H1 (cell line): ENCODE measurements at regions not wholly inside any gene's neighbourhood (a gene's known extent, or its start where the extent isn't known, plus 50 kb on each side); places are given as distances from the start of the nearest gene placed in this dataset.

Experiments
- CTCF ChIA-PET: fragments of 300-600 bp; sonication (Branson Sonifier 250); formaldehyde crosslinking; loops from one replicate; lab custom pipeline; 2021; ENCODE audit not compliant: partially characterized antibody; lab: Charles Lee
- POLR2A ChIA-PET: fragments of 300-600 bp; sonication (Branson Sonifier 250); formaldehyde crosslinking; loops from one replicate; lab custom pipeline; 2021; ENCODE audit warnings: inconsistent platforms; ENCODE audit not compliant: partially characterized antibody; lab: Charles Lee
- DNase-seq, 2 experiments: peaks; one replicate each; pipeline versions ENCODE4 v3.0.0 to v3.0.0-alpha.2; 2010 to 2022; ENCODE audit warnings: low spot score in 2 of 2, low read depth in 1 of 2, mixed read lengths in 1 of 2
- FAIRE-seq: peaks from 2 replicates; lab custom pipeline; 2011; peaks lifted over from hg19 to GRCh38; lab: Jason Lieb, UNC
- H2AFZ ChIP-seq: 2 replicates; pipeline ENCODE4 v1.8.1; 2012; ENCODE audit warnings: low read length, inconsistent platforms
- H2AK5ac ChIP-seq: 2 replicates; pipeline ENCODE4 v1.6.1; 2013; ENCODE audit warnings: low read depth, low read length
- H2BK120ac ChIP-seq: replicated peaks from 2 replicates; pipeline ENCODE3; 2013; ENCODE audit warnings: low read depth, low read length, inconsistent platforms
- H2BK12ac ChIP-seq: 2 replicates; pipeline ENCODE4 v1.6.1; 2013; ENCODE audit warnings: low read depth, low read length
- H2BK15ac ChIP-seq: 2 replicates; pipeline ENCODE4 v1.6.1; 2013; ENCODE audit warnings: low read length
- H2BK20ac ChIP-seq: 2 replicates; pipeline ENCODE4 v1.6.1; 2013; ENCODE audit warnings: low read length
- H2BK5ac ChIP-seq: 2 replicates; pipeline ENCODE4 v1.6.1; 2013; ENCODE audit warnings: low read depth, low read length
- H3K14ac ChIP-seq: 2 replicates; pipeline ENCODE4 v1.6.1; 2013; ENCODE audit warnings: inconsistent platforms; ENCODE audit not compliant: insufficient read length
- H3K18ac ChIP-seq: 2 replicates; pipeline ENCODE4 v1.6.1; 2013; ENCODE audit warnings: low read length; ENCODE audit errors: extremely low read depth
- H3K23ac ChIP-seq: 2 replicates; pipeline ENCODE4 v1.6.1; 2013; ENCODE audit warnings: inconsistent platforms; ENCODE audit not compliant: insufficient read length
- H3K23me2 ChIP-seq: 2 replicates; pipeline ENCODE4 v1.6.1; 2013; ENCODE audit warnings: low read depth, low read length
- H3K27ac ChIP-seq: 2 replicates; pipeline ENCODE4 v1.6.1; 2011; ENCODE audit warnings: low read depth, low read length, inconsistent platforms
- H3K27me3 ChIP-seq, 4 experiments: replicated peaks in 1 of 4; 1 replicate in 1 of 4; 2 replicates in 3 of 4; pipeline versions ENCODE4 v1.6.1 to v1.8.1; 2011 to 2013; ENCODE audit warnings: low read length in 3 of 4, mild to moderate bottlenecking in 3 of 4, inconsistent platforms in 2 of 4, mixed read lengths in 2 of 4, moderate library complexity in 1 of 4; ENCODE audit not compliant: control insufficient read depth in 3 of 4, insufficient read depth in 3 of 4; ENCODE audit errors: extremely low read depth in 1 of 4
- H3K36me3 ChIP-seq, 4 experiments: 2 replicates each; pipeline versions ENCODE4 v1.6.1 to v1.8.1; 2011 to 2013; ENCODE audit warnings: mild to moderate bottlenecking in 4 of 4, low read length in 3 of 4, moderate library complexity in 2 of 4, control low read depth in 1 of 4, inconsistent platforms in 1 of 4; ENCODE audit not compliant: insufficient read depth in 4 of 4, control insufficient read depth in 2 of 4
- H3K4ac ChIP-seq: replicated peaks from 2 replicates; pipeline ENCODE3; 2013; ENCODE audit warnings: low read length, low read depth, mixed read lengths, inconsistent platforms; ENCODE audit not compliant: insufficient read length
- H3K4me1 ChIP-seq, 4 experiments: replicated peaks in 1 of 4; 1 replicate in 1 of 4; 2 replicates in 3 of 4; pipeline versions ENCODE4 v1.6.1 to v1.8.1; 2011 to 2013; ENCODE audit warnings: low read length in 3 of 4, inconsistent platforms in 2 of 4, mixed read lengths in 1 of 4; ENCODE audit not compliant: insufficient read depth in 4 of 4, control insufficient read depth in 3 of 4
- H3K4me2 ChIP-seq, 2 experiments: 2 replicates each; pipeline versions ENCODE4 v1.6.1 to v1.8.1; 2011 to 2013; ENCODE audit warnings: low read depth in 2 of 2, low read length in 2 of 2, control low read depth in 1 of 2, inconsistent platforms in 1 of 2, mild to moderate bottlenecking in 1 of 2; ENCODE audit not compliant: insufficient read depth in 1 of 2
- H3K4me3 ChIP-seq, 4 experiments: fragments of 200-600, 300-600 bp in 1 of 4; sonication (generic), shearing (Covaris generic), sonication (Bioruptor Twin) in 1 of 4; 2 replicates each; pipeline versions ENCODE4 v1.5.1 to v1.8.1; 2011 to 2016; ENCODE audit warnings: low read length in 4 of 4, low read depth in 3 of 4, control low read depth in 2 of 4, inconsistent platforms in 2 of 4, mild to moderate bottlenecking in 2 of 4, mixed read lengths in 1 of 4, moderate library complexity in 1 of 4; ENCODE audit not compliant: insufficient read depth in 2 of 4; ENCODE audit errors: extremely low read depth in 1 of 4
- H3K56ac ChIP-seq: replicated peaks from 2 replicates; pipeline ENCODE3; 2013; ENCODE audit warnings: low read depth, mild to moderate bottlenecking, mixed read lengths, low read length, inconsistent platforms; ENCODE audit not compliant: insufficient read length
- H3K79me1 ChIP-seq: 2 replicates; pipeline ENCODE4 v1.6.1; 2013; ENCODE audit warnings: low read depth, low read length, control low read depth
- H3K79me2 ChIP-seq, 2 experiments: 2 replicates each; pipeline versions ENCODE4 v1.6.1 to v1.8.1; 2012 to 2013; ENCODE audit warnings: low read length in 2 of 2, mild to moderate bottlenecking in 2 of 2, inconsistent platforms in 1 of 2; ENCODE audit not compliant: insufficient read depth in 2 of 2, control insufficient read depth in 1 of 2
- H3K9ac ChIP-seq, 4 experiments: replicated peaks in 1 of 4; 1 replicate in 1 of 4; 2 replicates in 3 of 4; pipeline versions ENCODE4 v1.6.1 to v1.8.1; 2011 to 2013; ENCODE audit warnings: low read depth in 3 of 4, low read length in 3 of 4, control low read depth in 2 of 4, mild to moderate bottlenecking in 2 of 4, moderate library complexity in 2 of 4, inconsistent platforms in 1 of 4; ENCODE audit errors: extremely low read depth in 1 of 4
- H3K9me3 ChIP-seq, 2 experiments: 2 replicates each; pipeline versions ENCODE4 v1.6.1 to v1.8.1; 2012 to 2013; ENCODE audit warnings: mild to moderate bottlenecking in 2 of 2, moderate library complexity in 2 of 2, control low read depth in 1 of 2, inconsistent platforms in 1 of 2, low read depth in 1 of 2, low read length in 1 of 2, mixed read lengths in 1 of 2; ENCODE audit not compliant: insufficient read depth in 2 of 2
- H4K20me1 ChIP-seq, 2 experiments: replicated peaks in 1 of 2; 2 replicates each; pipeline versions ENCODE3 to v1.8.1; 2011 to 2013; ENCODE audit warnings: inconsistent platforms in 2 of 2, low read length in 2 of 2, mild to moderate bottlenecking in 1 of 2; ENCODE audit not compliant: insufficient read depth in 2 of 2, control insufficient read depth in 1 of 2
- H4K5ac ChIP-seq: 2 replicates; pipeline ENCODE4 v1.6.1; 2013; ENCODE audit warnings: low read length, low read depth, mixed read lengths, inconsistent platforms; ENCODE audit not compliant: insufficient read length
- H4K8ac ChIP-seq: 2 replicates; pipeline ENCODE4 v1.8.0; 2013; ENCODE audit warnings: mild to moderate bottlenecking, moderate library complexity, low read length, inconsistent platforms; ENCODE audit not compliant: insufficient read depth; ENCODE audit errors: extremely low read depth
- H4K91ac ChIP-seq: replicated peaks from 2 replicates; pipeline ENCODE3; 2013; ENCODE audit warnings: low read length, mixed read lengths, inconsistent platforms; ENCODE audit not compliant: insufficient read length
- ATF3 ChIP-seq: IDR thresholded peaks from 2 replicates; pipeline ENCODE4 v1.6.1; 2011; ENCODE audit warnings: low read depth, mild to moderate bottlenecking, low read length; ENCODE audit not compliant: insufficient read depth
- CTBP2 ChIP-seq: IDR thresholded peaks from 2 replicates; pipeline ENCODE4 v1.7.0; 2011; ENCODE audit warnings: borderline replicate concordance, mild to moderate bottlenecking, moderate library complexity, mixed read lengths, low read length; ENCODE audit not compliant: insufficient read depth, insufficient read length
- EGR1 ChIP-seq: IDR thresholded peaks from 2 replicates; pipeline ENCODE4 v1.6.1; 2011; ENCODE audit warnings: low read depth, low read length, borderline replicate concordance
- KDM5A ChIP-seq: fragments of 200-600 bp; IDR thresholded peaks from 2 replicates; pipeline ENCODE4 v1.7.1; 2012; ENCODE audit warnings: mild to moderate bottlenecking, low read length, inconsistent platforms, mixed read lengths
- PHF8 ChIP-seq: fragments of 200-600 bp; sonication (generic); conservative IDR thresholded peaks from 2 replicates; pipeline ENCODE4 v1.7.1; 2012; ENCODE audit warnings: low read depth, mild to moderate bottlenecking, inconsistent platforms, low read length, moderate library complexity
- TCF12 ChIP-seq: IDR thresholded peaks from 2 replicates; pipeline ENCODE4 v1.6.1; 2011; ENCODE audit warnings: low read depth, mild to moderate bottlenecking, low read length
- USF2 ChIP-seq: IDR thresholded peaks from 2 replicates; pipeline ENCODE4 v1.6.1; 2011; ENCODE audit warnings: low read length, improper control_type of control experiment
- ZNF274 ChIP-seq: IDR thresholded peaks from 2 replicates; pipeline ENCODE4 v1.7.0; 2012; ENCODE audit warnings: low read length, borderline replicate concordance; ENCODE audit errors: extremely low read depth
- WGBS, 2 experiments: shearing (Covaris generic) in 1 of 2; methylation state at CpG; one replicate each; pipeline versions ENCODE4 v1.1.6 to v1.1.7; 2013 to 2015; ENCODE audit warnings: low lambda C conversion rate in 2 of 2, mixed read lengths in 2 of 2, inconsistent platforms in 1 of 2, low coverage in 1 of 2, missing lambda C conversion rate in 1 of 2; ENCODE audit not compliant: insufficient replicate concordance in 2 of 2, insufficient coverage in 1 of 2, insufficient read length in 1 of 2; ENCODE audit errors: extremely low coverage in 1 of 2, missing lambda C conversion rate in 1 of 2; 5-methylcytosine and 5-hydroxymethylcytosine counted together

GRCh38 chr4:123300222-123301039, 96.2 kb upstream of the SPRY1 start:
- H3K4me3 ChIP-seq, result no peak overlapping the region
- no peak overlapping the region for H3K18ac ChIP-seq
- H3K14ac ChIP-seq, result no peak overlapping the region
- H2BK5ac ChIP-seq, result no peak overlapping the region
- FAIRE-seq, result no peak
- no peak for TF ChIP-seq KDM5A
- no peak for TF ChIP-seq TCF12
- TF ChIP-seq ATF3, result no peak
- TF ChIP-seq CTBP2, result no peak
- no peak for TF ChIP-seq EGR1
- TF ChIP-seq USF2, result no peak
- no peak for TF ChIP-seq PHF8
- TF ChIP-seq ZNF274, result no peak
- no peaks in the 10 kb centered on the region for H3K79me1 ChIP-seq
- no peaks in the 10 kb centered on the region for H3K23me2 ChIP-seq
- ChIA-PET CTCF (interaction anchor here (0.6 to 1.5 kb wide), 3 partner anchors 82 to 320 kb away, joined by 3 read pairs; no protein-coding TSS in a partner anchor), POLR2A (no interaction called here)
- H3K9me3 ChIP-seq, result no peaks in the 10 kb centered on the region
- no peak overlapping the region for H3K56ac ChIP-seq
- no peak overlapping the region for H4K5ac ChIP-seq
- H4K20me1 ChIP-seq, result no peaks in the 10 kb centered on the region
- no peak overlapping the region for H4K8ac ChIP-seq
- H3K79me2 ChIP-seq, result no peaks in the 10 kb centered on the region
- H3K4ac ChIP-seq, result no peak overlapping the region
- H2BK15ac ChIP-seq, result no peak overlapping the region
- DNase-seq, result no peak
- no peak overlapping the region for H3K27ac ChIP-seq
- no peak overlapping the region; the same call in 1 of the 2 replicates for H2BK20ac ChIP-seq
- peaks cover 4 to 17% (median 13%) of the 10 kb centered on the region in 4 experiments for H3K4me1 ChIP-seq
- no peak overlapping the region for H3K23ac ChIP-seq
- H2BK12ac ChIP-seq, result no peak overlapping the region
- H2AFZ ChIP-seq, result no peak overlapping the region
- no peak overlapping the region for H4K91ac ChIP-seq
- H3K27me3 ChIP-seq, result no peaks in the 10 kb centered on the region
- H2BK120ac ChIP-seq, result no peak overlapping the region
- no peak overlapping the region for H3K9ac ChIP-seq
- H3K36me3 ChIP-seq, result no peaks in the 10 kb centered on the region
- no peak overlapping the region for H3K4me2 ChIP-seq
- H2AK5ac ChIP-seq, result no peak overlapping the region
- 86% methylated on average over 4 of the region's 4 CpGs; no CpG with 5 or more reads in 1 of the 2 experiments for WGBS, 2 experiments
